Neural cell (in vitro differentiated cells): ENCODE measurements at regions not wholly inside any gene's neighbourhood (a gene's known extent, or its start where the extent isn't known, plus 50 kb on each side); places are given as distances from the start of the nearest gene placed in this dataset.

Source experiments
- CTCF ChIP-seq: fragments of 450-650 bp; IDR thresholded peaks from 2 replicates; pipeline ENCODE4 v1.5.1; 2014; ENCODE audit warnings: antibody characterized with exemption, mild to moderate bottlenecking, moderate library complexity; ENCODE audit not compliant: poor library complexity, severe bottlenecking
- EP300 ChIP-seq: fragments of 450-650 bp; conservative IDR thresholded peaks from 2 replicates; pipeline ENCODE4 v1.6.1; 2014; ENCODE audit warnings: antibody characterized with exemption, mild to moderate bottlenecking, moderate library complexity; ENCODE audit not compliant: poor library complexity, severe bottlenecking
- EZH2 ChIP-seq: fragments of 200-600, 300-800 bp; shearing (Covaris generic), sonication (generic); IDR thresholded peaks from 2 replicates; pipeline ENCODE4 v1.6.1; 2014; ENCODE audit warnings: antibody characterized with exemption, low read length, borderline replicate concordance, mild to moderate bottlenecking; ENCODE audit not compliant: insufficient read depth, poor library complexity, severe bottlenecking
- MXI1 ChIP-seq: fragments of 450-650 bp; conservative IDR thresholded peaks from 2 replicates; pipeline ENCODE4 v1.6.1; 2014; ENCODE audit warnings: antibody characterized with exemption, mild to moderate bottlenecking; ENCODE audit not compliant: poor library complexity, severe bottlenecking
- POLR2AphosphoS5 ChIP-seq: IDR thresholded peaks from 2 replicates; pipeline ENCODE4 v1.6.1; 2012
- RAD21 ChIP-seq: fragments of 450-650 bp; conservative IDR thresholded peaks from 2 replicates; pipeline ENCODE4 v1.6.1; 2014; ENCODE audit warnings: antibody characterized with exemption, mild to moderate bottlenecking, moderate library complexity
- REST ChIP-seq: IDR thresholded peaks from 2 replicates; pipeline ENCODE4 v1.6.1; 2012; ENCODE audit warnings: borderline replicate concordance
- TAF1 ChIP-seq: IDR thresholded peaks from 2 replicates; pipeline ENCODE4 v1.6.1; 2012; ENCODE audit warnings: low read depth

- no peak for TF ChIP-seq CTCF
- no peak for TF ChIP-seq EZH2
- no peak for TF ChIP-seq EP300
- no peak for TF ChIP-seq REST
- TF ChIP-seq POLR2AphosphoS5, result no peak
- no peak for TF ChIP-seq TAF1
- no peak for TF ChIP-seq RAD21
- TF ChIP-seq MXI1, result no peak
These were observed 237.3 kb downstream of the TMEM167A start for GRCh38 chr5:82839881-82840280.
